DMS153 treated with DMSO at 0.1 percent for 48 hours (cell line): ENCODE measurements at regions not wholly inside any gene's neighbourhood (a gene's known extent, or its start where the extent isn't known, plus 50 kb on each side); places are given as distances from the start of the nearest gene placed in this dataset.
"Not testable (repeated sequence)": the region's sequence is repeated elsewhere in the genome, so short reads cannot be mapped to it uniquely, and the experiment has no call there.

Experiments
- DNase-seq: peaks from one replicate; lab custom pipeline; 2025; ENCODE audit not compliant: unreplicated experiment; lab: John Stamatoyannopoulos, UW

GRCh38 chr5:24232041-24232440 is 412.7 kb downstream of the CDH10 start:
- no peak for DNase-seq

- DNase-seq: no peak
Observed at GRCh38 chr5:24232929-24233498, 411.8 kb downstream of the CDH10 start.

- no peak for DNase-seq
Observed at GRCh38 chr5:24235946-24236345, 408.8 kb downstream of the CDH10 start.

GRCh38 chr5:24245821-24246220 is 399.0 kb downstream of the CDH10 start:
- no peak for DNase-seq

GRCh38 chr5:24264547-24264946 is 380.2 kb downstream of the CDH10 start:
- no peak for DNase-seq

GRCh38 chr5:24265306-24265705 is 379.5 kb downstream of the CDH10 start:
- no peak for DNase-seq

GRCh38 chr5:24268482-24269056 is 376.2 kb downstream of the CDH10 start:
- DNase-seq: no peak

GRCh38 chr5:24271702-24272118 is 373.1 kb downstream of the CDH10 start:
- not testable (repeated sequence) for DNase-seq

GRCh38 chr5:24272741-24273140 is 372.0 kb downstream of the CDH10 start:
- no peak for DNase-seq

GRCh38 chr5:24280215-24280614 is 364.6 kb downstream of the CDH10 start:
- DNase-seq: no peak

- no peak for DNase-seq
Observed at GRCh38 chr5:24281818-24282217, 363.0 kb downstream of the CDH10 start.

- no peak for DNase-seq
Observed at GRCh38 chr5:24289582-24290335, 355.0 kb downstream of the CDH10 start.

- no peak for DNase-seq
Observed at GRCh38 chr5:24290536-24290935, 354.2 kb downstream of the CDH10 start.

GRCh38 chr5:24291916-24292315 is 352.9 kb downstream of the CDH10 start:
- no peak for DNase-seq

- no peak for DNase-seq
Observed at GRCh38 chr5:24294333-24294732, 350.4 kb downstream of the CDH10 start.

GRCh38 chr5:24314106-24314505 is 330.7 kb downstream of the CDH10 start:
- no peak for DNase-seq

GRCh38 chr5:24320643-24321042 is 324.1 kb downstream of the CDH10 start:
- no peak for DNase-seq

GRCh38 chr5:24325306-24325832 is 319.4 kb downstream of the CDH10 start:
- DNase-seq: no peak

GRCh38 chr5:24331531-24331930 is 313.2 kb downstream of the CDH10 start:
- no peak for DNase-seq

- DNase-seq: no peak
Observed at GRCh38 chr5:24347158-24347557, 297.6 kb downstream of the CDH10 start.

- DNase-seq: no peak
Observed at GRCh38 chr5:24351285-24351684, 293.5 kb downstream of the CDH10 start.

GRCh38 chr5:24353016-24353415 is 291.8 kb downstream of the CDH10 start:
- no peak for DNase-seq
